ENCODE measurements at regions not wholly inside any gene's neighbourhood (a gene's known extent, or its start where the extent isn't known, plus 50 kb on each side); places are given as distances from the start of the nearest gene placed in this dataset.

GRCh38 chr3:72141264-72141663 lies 356.3 kb upstream of the PROK2 start:
- H2BK120ac ChIP-seq (replicated peaks; ENCODE audit: low read depth, low read length): no peak overlapping the region
- H3K4me3 ChIP-seq (ENCODE audit: extremely low read depth in 1 of 4, insufficient read depth in 2 of 4, low read depth in 3 of 4, low read length in 4 of 4): no peak overlapping the region
- H3K27me3 ChIP-seq (replicated peaks in 1 of 4; ENCODE audit: control insufficient read depth in 3 of 4, extremely low read depth in 1 of 4, insufficient read depth in 3 of 4, low read length in 3 of 4): no peaks in the 10 kb centered on the region
- ChIA-PET CTCF (ENCODE audit: partially characterized antibody) (interaction anchor here (0.9 to 1.0 kb wide), 2 partner anchors 29 to 46 kb away, joined by 3 read pairs; no protein-coding TSS in a partner anchor), POLR2A (ENCODE audit: partially characterized antibody) (no interaction called here)
- DNase-seq (ENCODE audit: low read depth in 1 of 2, low spot score in 2 of 2) (no peak), FAIRE-seq (no peak)
- no peak overlapping the region for H2BK5ac ChIP-seq (ENCODE audit: low read depth, low read length)
- no peak overlapping the region for H4K5ac ChIP-seq (ENCODE audit: insufficient read length, low read depth, low read length)
- 92% methylated on average over 1 of the region's 1 CpG; no CpG with 5 or more reads in 1 of the 2 experiments for WGBS, 2 experiments (ENCODE audit: extremely low coverage in 1 of 2, insufficient coverage in 1 of 2, insufficient read length in 1 of 2, insufficient replicate concordance in 2 of 2, low coverage in 1 of 2, low lambda C conversion rate in 2 of 2, missing lambda C conversion rate in 1 of 2)
- H3K79me1 ChIP-seq (ENCODE audit: low read depth, low read length): no peaks in the 10 kb centered on the region
- no peak overlapping the region for H2AFZ ChIP-seq (ENCODE audit: low read length)
- H3K14ac ChIP-seq (ENCODE audit: insufficient read length): no peak overlapping the region
- no peak overlapping the region for H3K4ac ChIP-seq (replicated peaks; ENCODE audit: insufficient read length, low read depth, low read length)
- TF ChIP-seq CTCF (IDR thresholded peaks at IDR 0.05; ENCODE audit: control extremely low read depth in 1 of 3, insufficient read depth in 1 of 3, low read depth in 1 of 3, low read length in 3 of 3) (no peak), CBX5 (IDR thresholded peaks at IDR 0.05; ENCODE audit: low read depth, low read length) (no peak), GABPA (IDR thresholded peaks at IDR 0.05; ENCODE audit: borderline replicate concordance, insufficient read depth, low read length) (no peak), BACH1 (IDR thresholded peaks at IDR 0.05; ENCODE audit: low read length) (no peak), EGR1 (IDR thresholded peaks at IDR 0.05; ENCODE audit: borderline replicate concordance, low read depth, low read length) (no peak), EP300 (IDR thresholded peaks at IDR 0.05; ENCODE audit: borderline replicate concordance in 1 of 2, low read depth in 2 of 2, low read length in 2 of 2) (no peak), ASH2L (IDR thresholded peaks at IDR 0.05; ENCODE audit: low read length) (no peak), TCF12 (IDR thresholded peaks at IDR 0.05; ENCODE audit: low read depth, low read length) (no peak), USF2 (IDR thresholded peaks at IDR 0.05; ENCODE audit: low read length) (no peak), HDAC2 (IDR thresholded peaks at IDR 0.05; ENCODE audit: borderline replicate concordance in 1 of 2, low read depth in 2 of 2, low read length in 2 of 2) (no peak)
- H3K36me3 ChIP-seq (ENCODE audit: control insufficient read depth in 2 of 4, insufficient read depth in 4 of 4, low read length in 3 of 4): no peaks in the 10 kb centered on the region
- no peaks in the 10 kb centered on the region for H4K20me1 ChIP-seq (replicated peaks in 1 of 2; ENCODE audit: control insufficient read depth in 1 of 2, insufficient read depth in 2 of 2, low read length in 2 of 2)
- H3K27ac ChIP-seq (ENCODE audit: low read depth, low read length): no peak overlapping the region
- no peaks in the 10 kb centered on the region for H3K79me2 ChIP-seq (ENCODE audit: control insufficient read depth in 1 of 2, insufficient read depth in 2 of 2, low read length in 2 of 2)
- H2BK20ac ChIP-seq (ENCODE audit: low read length): no peak overlapping the region
- H4K8ac ChIP-seq (ENCODE audit: extremely low read depth, insufficient read depth, low read length): no peak overlapping the region
- no peaks in the 10 kb centered on the region for H3K23me2 ChIP-seq (ENCODE audit: low read depth, low read length)
- H2AK5ac ChIP-seq (ENCODE audit: low read depth, low read length): no peak overlapping the region
- no peak overlapping the region for H3K56ac ChIP-seq (replicated peaks; ENCODE audit: insufficient read length, low read depth, low read length)
- H4K91ac ChIP-seq (replicated peaks; ENCODE audit: insufficient read length, low read length): no peak overlapping the region
- no peaks in the 10 kb centered on the region for H3K4me1 ChIP-seq (replicated peaks in 1 of 4; ENCODE audit: control insufficient read depth in 3 of 4, insufficient read depth in 4 of 4, low read length in 3 of 4)
- H3K4me2 ChIP-seq (ENCODE audit: insufficient read depth in 1 of 2, low read depth in 2 of 2, low read length in 2 of 2): no peak overlapping the region
- no peak overlapping the region for H3K18ac ChIP-seq (ENCODE audit: extremely low read depth, low read length)
- no peak overlapping the region for H2BK12ac ChIP-seq (ENCODE audit: low read depth, low read length)
- no peak overlapping the region for H2BK15ac ChIP-seq (ENCODE audit: low read length)
- no peaks in the 10 kb centered on the region for H3K9me3 ChIP-seq (ENCODE audit: insufficient read depth in 2 of 2, low read depth in 1 of 2, low read length in 1 of 2)
- H3K23ac ChIP-seq (ENCODE audit: insufficient read length): no peak overlapping the region
- H3K9ac ChIP-seq (replicated peaks in 1 of 4; ENCODE audit: extremely low read depth in 1 of 4, low read depth in 3 of 4, low read length in 3 of 4): no peak overlapping the region

Measured in H1 (cell line).